ENCODE measurements at regions not wholly inside any gene's neighbourhood (a gene's known extent, or its start where the extent isn't known, plus 50 kb on each side); places are given as distances from the start of the nearest gene placed in this dataset.

DNA sequence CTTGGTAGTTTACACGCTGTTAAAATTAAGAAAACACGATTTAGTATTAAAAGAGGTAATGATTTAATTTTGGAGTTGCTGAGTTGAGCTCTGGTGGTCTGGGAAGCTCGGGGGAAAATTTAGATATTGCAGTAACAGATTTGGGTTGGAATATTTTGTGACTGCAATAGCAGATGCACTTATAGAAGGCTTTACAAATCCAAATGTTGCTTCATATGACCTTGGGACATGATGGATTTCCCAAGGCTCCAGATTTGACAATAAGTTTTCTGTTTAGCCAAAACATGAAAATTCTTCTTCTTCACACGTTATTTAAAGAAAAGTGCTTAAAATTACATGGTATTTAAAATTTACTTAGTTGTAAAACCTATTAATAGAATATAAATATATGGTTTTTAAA, 302.0 kb downstream of the SPRY1 start:
- no peaks in the 10 kb centered on the region for H3K79me2 ChIP-seq (ENCODE audit: insufficient read depth, low read depth, low read length)
- POLR2A ChIA-PET = no interaction called here
- intact Hi-C loops (cut with micrococcal nuclease; ENCODE audit: unreplicated experiment) = no loop called here

DNA sequence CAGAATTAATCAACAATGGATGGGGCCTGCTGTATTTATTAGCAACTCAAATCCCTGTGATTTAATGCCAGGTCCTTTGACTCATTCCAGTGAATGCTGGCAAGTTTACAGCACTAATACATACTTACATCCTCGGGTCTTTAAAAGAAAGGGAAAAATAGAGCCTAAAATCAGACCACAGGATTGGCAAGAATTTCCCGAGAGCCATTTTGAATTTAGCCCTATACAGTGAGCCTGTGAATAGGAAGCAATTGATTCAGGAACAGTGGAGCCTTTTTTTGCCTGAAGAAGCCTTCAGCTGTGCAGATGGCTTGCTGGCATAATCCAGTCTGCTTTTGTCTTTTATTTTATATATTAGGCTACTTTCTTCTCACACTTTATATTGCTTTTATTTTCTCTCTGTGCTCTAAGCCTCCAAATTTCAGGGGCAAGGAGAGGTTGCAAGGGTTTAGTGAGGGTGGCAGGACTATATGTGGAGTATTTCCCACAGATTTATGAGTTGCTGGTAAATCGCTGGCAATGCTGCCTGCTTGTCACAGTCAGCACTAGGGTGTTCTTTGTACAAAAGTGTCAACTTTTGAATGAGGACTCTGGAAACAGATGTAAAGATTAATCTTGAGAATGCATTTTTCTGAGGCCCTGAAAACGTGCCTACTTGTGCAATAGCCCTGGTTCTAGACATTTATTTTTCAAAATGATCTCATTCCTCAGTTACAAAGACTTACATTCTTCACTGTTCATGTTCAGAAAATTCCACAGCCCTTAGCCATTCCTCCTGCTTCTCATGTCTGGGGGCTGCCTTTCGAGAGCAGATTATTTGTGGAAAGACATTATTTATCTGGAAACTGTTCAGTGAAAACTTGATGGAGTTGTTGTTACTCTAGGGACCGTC, 303.5 kb downstream of the SPRY1 start:
- Histone ChIP-seq H3K4me1 (ENCODE audit: insufficient read depth, low read length, poor library complexity, severe bottlenecking) (no peaks in the 10 kb centered on the region), H3K9me3 (ENCODE audit: low read length) (no peaks in the 10 kb centered on the region), H3K4me2 (ENCODE audit: low read length) (no peak overlapping the region), H3K36me3 (ENCODE audit: insufficient read depth, low read length) (no peaks in the 10 kb centered on the region), H3K27ac (ENCODE audit: low read depth, low read length, poor library complexity, severe bottlenecking) (no peak overlapping the region), H2AFZ (ENCODE audit: low read length) (no peak overlapping the region), H3K79me2 (ENCODE audit: insufficient read depth, low read depth, low read length) (no peaks in the 10 kb centered on the region), H3K9me2 (ENCODE audit: insufficient read depth, low read length) (no peaks in the 10 kb centered on the region), H3K4me3 (ENCODE audit: low read depth, low read length, poor library complexity, severe bottlenecking) (no peak overlapping the region), H4K20me1 (ENCODE audit: insufficient read depth, low read length) (no peaks in the 10 kb centered on the region)
- intact Hi-C loops (cut with micrococcal nuclease; ENCODE audit: unreplicated experiment) = no loop called here
- no TSS peak for BruUV-seq (replicated peaks)
- DNase-seq (ENCODE audit: low spot score) = no peak
- ChIA-PET POLR2A (no interaction called here), CTCF (ENCODE audit: unreplicated experiment) (no interaction called here)
- TF ChIP-seq EZH2phosphoT487 (IDR thresholded peaks at IDR 0.05; ENCODE audit: borderline replicate concordance, low read depth, low read length) = no peak
- TF ChIP-seq, protein P1, sequence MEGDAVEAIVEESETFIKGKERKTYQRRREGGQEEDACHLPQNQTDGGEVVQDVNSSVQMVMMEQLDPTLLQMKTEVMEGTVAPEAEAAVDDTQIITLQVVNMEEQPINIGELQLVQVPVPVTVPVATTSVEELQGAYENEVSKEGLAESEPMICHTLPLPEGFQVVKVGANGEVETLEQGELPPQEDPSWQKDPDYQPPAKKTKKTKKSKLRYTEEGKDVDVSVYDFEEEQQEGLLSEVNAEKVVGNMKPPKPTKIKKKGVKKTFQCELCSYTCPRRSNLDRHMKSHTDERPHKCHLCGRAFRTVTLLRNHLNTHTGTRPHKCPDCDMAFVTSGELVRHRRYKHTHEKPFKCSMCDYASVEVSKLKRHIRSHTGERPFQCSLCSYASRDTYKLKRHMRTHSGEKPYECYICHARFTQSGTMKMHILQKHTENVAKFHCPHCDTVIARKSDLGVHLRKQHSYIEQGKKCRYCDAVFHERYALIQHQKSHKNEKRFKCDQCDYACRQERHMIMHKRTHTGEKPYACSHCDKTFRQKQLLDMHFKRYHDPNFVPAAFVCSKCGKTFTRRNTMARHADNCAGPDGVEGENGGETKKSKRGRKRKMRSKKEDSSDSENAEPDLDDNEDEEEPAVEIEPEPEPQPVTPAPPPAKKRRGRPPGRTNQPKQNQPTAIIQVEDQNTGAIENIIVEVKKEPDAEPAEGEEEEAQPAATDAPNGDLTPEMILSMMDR (conservative IDR thresholded peaks at IDR 0.05; ENCODE audit: low read length) = no peak

More for the DNA sequence above, 302.0 kb downstream of the SPRY1 start:
- DNase-seq (ENCODE audit: low spot score) = no peak
- TF ChIP-seq, protein P1 (conservative IDR thresholded peaks at IDR 0.05; ENCODE audit: low read length) = no peak
- no peak for TF ChIP-seq EZH2phosphoT487 (IDR thresholded peaks at IDR 0.05; ENCODE audit: borderline replicate concordance, low read depth, low read length)
- Histone ChIP-seq H4K20me1 (ENCODE audit: insufficient read depth, low read length) (no peaks in the 10 kb centered on the region), H3K4me2 (ENCODE audit: low read length) (no peak overlapping the region), H3K36me3 (ENCODE audit: insufficient read depth, low read length) (no peaks in the 10 kb centered on the region), H3K4me3 (ENCODE audit: low read depth, low read length, poor library complexity, severe bottlenecking) (no peak overlapping the region), H3K27ac (ENCODE audit: low read depth, low read length, poor library complexity, severe bottlenecking) (no peak overlapping the region), H2AFZ (ENCODE audit: low read length) (no peak overlapping the region), H3K4me1 (ENCODE audit: insufficient read depth, low read length, poor library complexity, severe bottlenecking) (no peaks in the 10 kb centered on the region), H3K9me2 (ENCODE audit: insufficient read depth, low read length) (no peaks in the 10 kb centered on the region), H3K9me3 (ENCODE audit: low read length) (no peaks in the 10 kb centered on the region)
- CTCF ChIA-PET (ENCODE audit: unreplicated experiment) = no interaction called here
- no TSS peak for BruUV-seq (replicated peaks)

DNA sequence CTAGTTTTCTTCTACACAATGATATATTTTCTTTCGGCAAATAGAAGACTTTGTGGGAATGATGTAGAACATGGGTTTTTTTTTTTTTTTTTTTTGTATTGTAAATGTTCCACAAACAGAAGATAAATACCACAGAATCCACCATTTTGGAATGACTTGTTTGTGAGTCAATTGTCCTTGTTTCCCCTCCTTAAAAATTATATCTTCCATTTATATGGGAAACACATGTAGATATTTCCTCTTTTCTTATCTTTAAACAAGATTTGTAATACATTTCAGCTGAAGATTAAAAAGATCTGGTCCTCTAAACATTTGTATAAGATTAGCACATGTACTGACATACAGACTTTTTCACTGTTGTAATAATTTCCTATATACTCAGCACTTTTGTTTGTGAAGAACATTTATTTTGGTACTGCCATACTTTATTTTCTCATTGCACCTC, 304.6 kb downstream of the SPRY1 start:
- no peak overlapping the region for H2AFZ ChIP-seq (ENCODE audit: low read length)
- H3K36me3 ChIP-seq (ENCODE audit: insufficient read depth, low read length) = no peaks in the 10 kb centered on the region
- no peak overlapping the region for H3K27ac ChIP-seq (ENCODE audit: low read depth, low read length, poor library complexity, severe bottlenecking)
- H3K9me2 ChIP-seq (ENCODE audit: insufficient read depth, low read length) = no peaks in the 10 kb centered on the region
- DNase-seq (ENCODE audit: low spot score) = no peak
- TF ChIP-seq, protein P1 (conservative IDR thresholded peaks at IDR 0.05; ENCODE audit: low read length) = no peak
- ChIA-PET POLR2A (interaction anchor here (0.5 to 0.7 kb wide), 2 partner anchors 30 to 1451 kb away, joined by 4 to 6 read pairs; no protein-coding TSS in a partner anchor), CTCF (ENCODE audit: unreplicated experiment) (no interaction called here)
- H3K79me2 ChIP-seq (ENCODE audit: insufficient read depth, low read depth, low read length) = no peaks in the 10 kb centered on the region
- H3K9me3 ChIP-seq (ENCODE audit: low read length) = no peaks in the 10 kb centered on the region
- H3K4me3 ChIP-seq (ENCODE audit: low read depth, low read length, poor library complexity, severe bottlenecking) = no peak overlapping the region
- H4K20me1 ChIP-seq (ENCODE audit: insufficient read depth, low read length) = no peaks in the 10 kb centered on the region
- H3K4me1 ChIP-seq (ENCODE audit: insufficient read depth, low read length, poor library complexity, severe bottlenecking) = no peaks in the 10 kb centered on the region
- intact Hi-C loops (cut with micrococcal nuclease; ENCODE audit: unreplicated experiment) = no loop called here
- no TSS peak for BruUV-seq (replicated peaks)
- no peak overlapping the region for H3K4me2 ChIP-seq (ENCODE audit: low read length)

All from OCI-LY7 (cell line).